ENCODE measurements at regions not wholly inside any gene's neighbourhood (a gene's known extent, or its start where the extent isn't known, plus 50 kb on each side); places are given as distances from the start of the nearest gene placed in this dataset.

DNA sequence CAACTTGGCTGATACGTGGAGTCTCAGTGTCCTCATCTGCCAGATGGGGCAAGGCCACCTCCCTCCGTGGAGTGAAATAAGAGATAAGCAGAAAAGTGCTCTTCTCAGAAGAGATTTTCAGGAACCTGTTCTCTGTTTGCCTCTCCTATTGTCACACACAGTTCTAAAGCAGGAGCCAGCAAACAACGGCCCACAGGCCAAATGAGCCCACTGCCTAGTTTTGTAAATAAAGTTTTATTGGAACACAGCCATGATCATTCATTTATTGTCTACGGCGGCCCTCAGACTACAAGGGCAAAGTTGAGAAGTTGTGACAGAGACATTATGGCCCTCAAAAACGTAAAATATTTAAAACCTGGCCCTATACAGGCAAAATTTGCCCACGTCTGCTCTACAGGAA lies 256.8 kb upstream of the IGF1R start:
- TF ChIP-seq POLR2A (IDR thresholded peaks at IDR 0.05; ENCODE audit: borderline replicate concordance, extremely low read depth, insufficient read depth, insufficient read length) (no peak), ZFX (IDR thresholded peaks at IDR 0.05) (no peak), ZNF274 (IDR thresholded peaks at IDR 0.05; ENCODE audit: low read depth, low read length) (no peak), POLR2AphosphoS5 (IDR thresholded peaks at IDR 0.05; ENCODE audit: low read depth, low read length) (no peak), FOSL1 (IDR thresholded peaks at IDR 0.05; ENCODE audit: low read depth) (no peak), RAD21 (IDR thresholded peaks at IDR 0.05; ENCODE audit: low read depth) (no peak), EZH2 (IDR thresholded peaks at IDR 0.05) (no peak), SP1 (IDR thresholded peaks at IDR 0.05; ENCODE audit: low read depth) (no peak)
- TF ChIP-seq, protein P1, sequence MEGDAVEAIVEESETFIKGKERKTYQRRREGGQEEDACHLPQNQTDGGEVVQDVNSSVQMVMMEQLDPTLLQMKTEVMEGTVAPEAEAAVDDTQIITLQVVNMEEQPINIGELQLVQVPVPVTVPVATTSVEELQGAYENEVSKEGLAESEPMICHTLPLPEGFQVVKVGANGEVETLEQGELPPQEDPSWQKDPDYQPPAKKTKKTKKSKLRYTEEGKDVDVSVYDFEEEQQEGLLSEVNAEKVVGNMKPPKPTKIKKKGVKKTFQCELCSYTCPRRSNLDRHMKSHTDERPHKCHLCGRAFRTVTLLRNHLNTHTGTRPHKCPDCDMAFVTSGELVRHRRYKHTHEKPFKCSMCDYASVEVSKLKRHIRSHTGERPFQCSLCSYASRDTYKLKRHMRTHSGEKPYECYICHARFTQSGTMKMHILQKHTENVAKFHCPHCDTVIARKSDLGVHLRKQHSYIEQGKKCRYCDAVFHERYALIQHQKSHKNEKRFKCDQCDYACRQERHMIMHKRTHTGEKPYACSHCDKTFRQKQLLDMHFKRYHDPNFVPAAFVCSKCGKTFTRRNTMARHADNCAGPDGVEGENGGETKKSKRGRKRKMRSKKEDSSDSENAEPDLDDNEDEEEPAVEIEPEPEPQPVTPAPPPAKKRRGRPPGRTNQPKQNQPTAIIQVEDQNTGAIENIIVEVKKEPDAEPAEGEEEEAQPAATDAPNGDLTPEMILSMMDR (IDR thresholded peaks at IDR 0.05 in 2 of 3, conservative IDR thresholded peaks at IDR 0.05 in 1 of 3; ENCODE audit: borderline replicate concordance in 1 of 3, insufficient read depth in 1 of 3, low read depth in 2 of 3, low read length in 2 of 3) = no peak
- TF ChIP-seq, protein P2, sequence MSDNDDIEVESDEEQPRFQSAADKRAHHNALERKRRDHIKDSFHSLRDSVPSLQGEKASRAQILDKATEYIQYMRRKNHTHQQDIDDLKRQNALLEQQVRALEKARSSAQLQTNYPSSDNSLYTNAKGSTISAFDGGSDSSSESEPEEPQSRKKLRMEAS (IDR thresholded peaks at IDR 0.05) = no peak
